Caco-2 (cell line): ENCODE measurements at regions not wholly inside any gene's neighbourhood (a gene's known extent, or its start where the extent isn't known, plus 50 kb on each side); places are given as distances from the start of the nearest gene placed in this dataset.

Experiments used
- BruUV-seq: library from RNA; stranded (reverse); fragments of 400-500 nt; replicated peaks from 2 replicates; lab custom pipeline; 2021; lab: Mats Ljungman, UMichigan
- CTCF ChIA-PET: fragments of 300-600 bp; sonication (Branson Sonifier 250); formaldehyde crosslinking; loops from one replicate; lab custom pipeline; 2022; ENCODE audit warnings: antibody characterized with exemption; lab: Charles Lee
- POLR2A ChIA-PET: fragments of 300-600 bp; sonication (Branson Sonifier 250); formaldehyde crosslinking; loops from one replicate; lab custom pipeline; 2022; ENCODE audit warnings: antibody characterized with exemption; lab: Charles Lee
- DNase-seq, 2 experiments: peaks; one replicate each; pipeline versions ENCODE4 v3.0.0 to v3.0.0-alpha.2; 2020 to 2022
- H3K27me3 ChIP-seq: replicated peaks from 2 replicates; pipeline ENCODE4 v1.6.0; 2011; ENCODE audit warnings: low read length; ENCODE audit not compliant: control insufficient read depth, insufficient read depth
- H3K36me3 ChIP-seq: 2 replicates; pipeline ENCODE4 v1.5.1; 2011; ENCODE audit warnings: low read length; ENCODE audit not compliant: control insufficient read depth, insufficient read depth
- H3K4me1 ChIP-seq: fragments of 250-450 bp; sonication (Bioruptor Pico); 2 replicates; pipeline ENCODE4 v1.5.1; 2020; ENCODE audit warnings: mild to moderate bottlenecking
- H3K4me3 ChIP-seq: 2 replicates; pipeline ENCODE4 v1.5.1; 2011; ENCODE audit warnings: low read depth, mild to moderate bottlenecking, control low read depth, low read length
- H3K9me3 ChIP-seq: fragments of 250-450 bp; sonication (Bioruptor Pico); 2 replicates; pipeline ENCODE4 v1.5.1; 2020; ENCODE audit warnings: mild to moderate bottlenecking, moderate library complexity
- H3K27ac Mint-ChIP-seq: one replicate; pipeline ENCODE4 v1.8.0; 2022; ENCODE audit warnings: mixed read lengths; ENCODE audit not compliant: unreplicated experiment
- H3K27me3 Mint-ChIP-seq: one replicate; pipeline ENCODE4 v1.8.0; 2022; ENCODE audit warnings: mixed read lengths; ENCODE audit not compliant: insufficient read depth, unreplicated experiment
- H3K36me3 Mint-ChIP-seq: one replicate; pipeline ENCODE4 v1.8.0; 2022; ENCODE audit warnings: mild to moderate bottlenecking, mixed read lengths; ENCODE audit not compliant: insufficient read depth, unreplicated experiment
- H3K4me1 Mint-ChIP-seq: one replicate; pipeline ENCODE4 v1.8.0; 2022; ENCODE audit warnings: low read depth, mixed read lengths; ENCODE audit not compliant: unreplicated experiment
- H3K4me3 Mint-ChIP-seq: one replicate; pipeline ENCODE4 v1.8.0; 2022; ENCODE audit warnings: mild to moderate bottlenecking, moderate library complexity, mixed read lengths; ENCODE audit not compliant: unreplicated experiment
- H3K9me3 Mint-ChIP-seq: one replicate; pipeline ENCODE4 v1.8.0; 2022; ENCODE audit warnings: mixed read lengths; ENCODE audit not compliant: unreplicated experiment
- CTCF ChIP-seq, 2 experiments: fragments of 200-600 bp in 1 of 2; IDR thresholded peaks; 1 replicate in 1 of 2; 2 replicates in 1 of 2; pipeline versions ENCODE4 v1.5.1 to v1.8.0; 2011 to 2022; ENCODE audit warnings: antibody characterized with exemption in 1 of 2, control low read depth in 1 of 2, inconsistent platforms in 1 of 2, low read depth in 1 of 2, low read length in 1 of 2, mild to moderate bottlenecking in 1 of 2, moderate library complexity in 1 of 2; ENCODE audit not compliant: insufficient read depth in 1 of 2, severe bottlenecking in 1 of 2, unreplicated experiment in 1 of 2
- intact Hi-C: fragments of 100-400 bp; cut with micrococcal nuclease; formaldehyde crosslinking; loops from one replicate; pipeline ENCODE4 v1.10.0; 2022; ENCODE audit not compliant: unreplicated experiment

- H3K36me3 Mint-ChIP-seq: peaks cover 7% of the 10 kb centered on the region
- ChIA-PET POLR2A (interaction anchor here (0.6 kb wide), 1 partner anchor 24 kb away, joined by 3 read pairs; no protein-coding TSS in a partner anchor), CTCF (interaction anchor here (0.5 kb wide), 1 partner anchor 193 kb away, joined by 5 read pairs; the partner anchor contains the start of gene FRMD6)
These were observed 193.2 kb upstream of the FRMD6 start for GRCh38 chr14:51458563-51458955.

GRCh38 chr14:51460011-51460410 lies 191.7 kb upstream of the FRMD6 start:
- peaks cover 7% of the 10 kb centered on the region for H3K36me3 Mint-ChIP-seq
- Histone ChIP-seq H3K9me3 (no peaks in the 10 kb centered on the region), H3K4me1 (peaks cover 44% of the 10 kb centered on the region), H3K27me3 (no peaks in the 10 kb centered on the region), H3K4me3 (no peak overlapping the region), H3K36me3 (no peaks in the 10 kb centered on the region)
- H3K4me1 Mint-ChIP-seq: peaks cover 48% of the 10 kb centered on the region
- ChIA-PET CTCF (no interaction called here), POLR2A (no interaction called here)
- no peak for DNase-seq
- no peak overlapping the region for H3K27ac Mint-ChIP-seq
- no peaks in the 10 kb centered on the region for H3K27me3 Mint-ChIP-seq
- no TSS peak for BruUV-seq
- no peak overlapping the region for H3K4me3 Mint-ChIP-seq
- no peak for TF ChIP-seq CTCF (IDR thresholded peaks at IDR 0.05; ENCODE audit: insufficient read depth in 1 of 2, low read depth in 1 of 2, low read length in 1 of 2, severe bottlenecking in 1 of 2, unreplicated experiment in 1 of 2)
- H3K9me3 Mint-ChIP-seq: peaks cover 9% of the 10 kb centered on the region
- intact Hi-C loops: no loop called here

More at GRCh38 chr14:51458563-51458955, 193.2 kb upstream of the FRMD6 start:
- Mint-ChIP-seq H3K4me1 (peaks cover 48% of the 10 kb centered on the region), H3K27me3 (no peaks in the 10 kb centered on the region), H3K9me3 (peaks cover 9% of the 10 kb centered on the region), H3K4me3 (peak overlapping the region; percentile 46), H3K27ac (peak overlapping the region; percentile 69)
- intact Hi-C loops: loop anchor here (1.0 to 10.0 kb wide), 2 partner anchors 123 to 196 kb away; partner anchors contain the start of gene FRMD6
- H3K27me3 ChIP-seq: no peaks in the 10 kb centered on the region
- peaks cover 44% of the 10 kb centered on the region for H3K4me1 ChIP-seq
- DNase-seq: peak in 1 of 2 experiments; percentile 10
- no peaks in the 10 kb centered on the region for H3K36me3 ChIP-seq
- H3K9me3 ChIP-seq: no peaks in the 10 kb centered on the region
- no peak overlapping the region for H3K4me3 ChIP-seq
- no peak for TF ChIP-seq CTCF (IDR thresholded peaks at IDR 0.05; ENCODE audit: insufficient read depth in 1 of 2, low read depth in 1 of 2, low read length in 1 of 2, severe bottlenecking in 1 of 2, unreplicated experiment in 1 of 2)
- BruUV-seq: no TSS peak

- TF ChIP-seq CTCF (IDR thresholded peaks at IDR 0.05; ENCODE audit: insufficient read depth in 1 of 2, low read depth in 1 of 2, low read length in 1 of 2, severe bottlenecking in 1 of 2, unreplicated experiment in 1 of 2): no peak
- Mint-ChIP-seq H3K27me3 (no peaks in the 10 kb centered on the region), H3K4me1 (peaks cover 34% of the 10 kb centered on the region), H3K36me3 (peaks cover 7% of the 10 kb centered on the region), H3K4me3 (no peak overlapping the region), H3K27ac (no peak overlapping the region), H3K9me3 (no peaks in the 10 kb centered on the region)
- H3K4me3 ChIP-seq: no peak overlapping the region
- intact Hi-C loops: no loop called here
- ChIA-PET POLR2A (no interaction called here), CTCF (no interaction called here)
- H3K27me3 ChIP-seq: no peaks in the 10 kb centered on the region
- no TSS peak for BruUV-seq
- H3K9me3 ChIP-seq: no peaks in the 10 kb centered on the region
- no peaks in the 10 kb centered on the region for H3K36me3 ChIP-seq
- peaks cover 43% of the 10 kb centered on the region for H3K4me1 ChIP-seq
- DNase-seq: no peak
These were observed 189.5 kb upstream of the FRMD6 start for GRCh38 chr14:51462182-51462581.
